Activated naive CD4-positive, alpha-beta T cell treated with anti-CD3 and anti-CD28 coated beads, Interleukin-2, amount 50 U/mL, for 24 hours (primary cell): ENCODE measurements at regions not wholly inside any gene's neighbourhood (a gene's known extent, or its start where the extent isn't known, plus 50 kb on each side); places are given as distances from the start of the nearest gene placed in this dataset.
A peak's percentile ranks its signal among the peaks of the same experiment; 100 is the strongest.

Source experiments
- H3K27ac Mint-ChIP-seq: one replicate; pipeline ENCODE4 v1.8.0; 2021; ENCODE audit warnings: mild to moderate bottlenecking, mixed read lengths
- H3K27me3 Mint-ChIP-seq: one replicate; pipeline ENCODE4 v1.8.0; 2021; ENCODE audit warnings: mixed read lengths
- H3K36me3 Mint-ChIP-seq: one replicate; pipeline ENCODE4 v1.8.0; 2021; ENCODE audit warnings: mixed read lengths
- H3K4me1 Mint-ChIP-seq: one replicate; pipeline ENCODE4 v1.8.0; 2021; ENCODE audit warnings: mixed read lengths
- H3K4me3 Mint-ChIP-seq: one replicate; pipeline ENCODE4 v1.8.0; 2021; ENCODE audit warnings: mild to moderate bottlenecking, mixed read lengths
- H3K9me3 Mint-ChIP-seq: one replicate; pipeline ENCODE4 v1.8.0; 2021; ENCODE audit warnings: mixed read lengths

- Mint-ChIP-seq H3K4me1 (no peaks in the 10 kb centered on the region), H3K27ac (no peak overlapping the region), H3K27me3 (no peaks in the 10 kb centered on the region), H3K36me3 (no peaks in the 10 kb centered on the region), H3K4me3 (no peak overlapping the region), H3K9me3 (no peaks in the 10 kb centered on the region)
These were observed 210.5 kb downstream of the BCAT1 start for GRCh38 chr12:24738441-24738840.

- H3K27ac Mint-ChIP-seq = no peak overlapping the region
- no peak overlapping the region for H3K4me3 Mint-ChIP-seq
- peaks cover 1% of the 10 kb centered on the region for H3K27me3 Mint-ChIP-seq
- H3K36me3 Mint-ChIP-seq = no peaks in the 10 kb centered on the region
- H3K9me3 Mint-ChIP-seq = no peaks in the 10 kb centered on the region
- H3K4me1 Mint-ChIP-seq = peaks cover 4% of the 10 kb centered on the region
These were observed 217.3 kb downstream of the BCAT1 start for GRCh38 chr12:24731596-24731995.

- Mint-ChIP-seq H3K27ac (no peak overlapping the region), H3K4me1 (peaks cover 4% of the 10 kb centered on the region), H3K36me3 (no peaks in the 10 kb centered on the region), H3K9me3 (no peaks in the 10 kb centered on the region), H3K27me3 (peaks cover 1% of the 10 kb centered on the region), H3K4me3 (no peak overlapping the region)
These were observed 218.4 kb downstream of the BCAT1 start for GRCh38 chr12:24730489-24730896.

DNA sequence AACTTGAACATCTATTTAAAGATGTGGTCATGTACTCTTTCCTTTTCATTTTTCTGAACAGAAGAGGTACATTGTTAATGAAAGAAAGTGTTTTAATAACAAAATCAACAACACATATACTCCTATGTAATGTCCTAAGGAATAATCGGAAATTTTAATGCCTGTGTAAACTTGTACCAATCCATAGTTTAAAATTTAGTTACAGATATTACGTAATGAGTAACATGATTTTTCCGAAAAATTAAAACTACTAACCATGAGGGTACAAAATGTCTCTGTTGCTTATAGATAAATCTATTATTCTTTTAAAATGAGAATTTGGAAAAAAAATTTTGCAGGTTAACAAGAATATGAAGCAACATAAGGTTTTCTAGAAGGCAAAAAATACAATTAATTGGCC lies 220.1 kb downstream of the BCAT1 start:
- no peak overlapping the region for H3K4me3 Mint-ChIP-seq
- no peak overlapping the region for H3K27ac Mint-ChIP-seq
- peaks cover 4% of the 10 kb centered on the region for H3K4me1 Mint-ChIP-seq
- no peaks in the 10 kb centered on the region for H3K9me3 Mint-ChIP-seq
- peaks cover 1% of the 10 kb centered on the region for H3K27me3 Mint-ChIP-seq
- no peaks in the 10 kb centered on the region for H3K36me3 Mint-ChIP-seq

GRCh38 chr12:24728366-24728765 lies 220.5 kb downstream of the BCAT1 start:
- Mint-ChIP-seq H3K36me3 (no peaks in the 10 kb centered on the region), H3K27me3 (peaks cover 1% of the 10 kb centered on the region), H3K4me1 (peaks cover 4% of the 10 kb centered on the region), H3K9me3 (no peaks in the 10 kb centered on the region), H3K27ac (no peak overlapping the region), H3K4me3 (no peak overlapping the region)

DNA sequence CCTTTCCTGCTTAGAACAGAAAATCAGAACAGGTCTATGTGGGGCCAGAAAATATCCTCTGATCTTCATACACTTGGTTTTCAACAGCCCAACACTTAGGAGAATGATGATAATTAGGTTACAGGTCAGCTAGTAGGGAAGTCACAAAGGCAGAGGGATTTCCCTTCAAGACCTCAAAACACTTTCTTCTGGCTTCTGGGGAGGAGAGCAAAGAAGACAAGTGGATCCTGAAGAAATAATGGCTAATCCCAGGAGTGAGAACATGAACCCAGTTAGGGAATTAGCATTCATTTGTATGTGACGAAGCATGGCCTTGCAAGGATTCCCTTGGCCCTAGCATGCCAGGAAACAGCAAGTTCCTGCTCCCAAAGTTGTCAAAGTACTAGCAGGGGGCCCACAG lies 223.3 kb downstream of the BCAT1 start:
- no peaks in the 10 kb centered on the region for H3K9me3 Mint-ChIP-seq
- H3K36me3 Mint-ChIP-seq = no peaks in the 10 kb centered on the region
- H3K4me3 Mint-ChIP-seq = no peak overlapping the region
- H3K27me3 Mint-ChIP-seq = peaks cover 1% of the 10 kb centered on the region
- H3K4me1 Mint-ChIP-seq = peaks cover 4% of the 10 kb centered on the region
- H3K27ac Mint-ChIP-seq = no peak overlapping the region

GRCh38 chr12:24724814-24725213 lies 224.1 kb downstream of the BCAT1 start:
- peaks cover 2% of the 10 kb centered on the region for H3K4me1 Mint-ChIP-seq
- H3K4me3 Mint-ChIP-seq = no peak overlapping the region
- peaks cover 1% of the 10 kb centered on the region for H3K27me3 Mint-ChIP-seq
- no peak overlapping the region for H3K27ac Mint-ChIP-seq
- H3K9me3 Mint-ChIP-seq = no peaks in the 10 kb centered on the region
- no peaks in the 10 kb centered on the region for H3K36me3 Mint-ChIP-seq

DNA sequence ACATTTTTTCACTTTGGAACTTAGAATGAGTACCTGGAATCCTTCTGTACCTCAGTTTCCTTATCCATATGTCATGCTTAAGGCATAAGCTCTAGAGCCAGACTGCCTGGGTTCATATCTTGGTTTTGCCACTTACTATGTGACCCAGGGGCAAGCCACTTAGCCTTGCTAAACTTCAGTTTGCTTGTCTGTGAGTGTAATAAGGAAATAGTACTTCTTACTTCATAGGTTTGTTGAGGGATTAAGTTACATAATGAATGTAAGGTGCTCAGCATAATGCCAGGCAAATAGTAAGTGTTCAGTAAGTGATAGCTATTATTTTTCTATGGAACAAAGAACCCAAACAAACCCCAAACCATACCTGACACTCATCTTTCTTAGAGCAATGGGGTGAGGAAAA lies 225.1 kb downstream of the BCAT1 start:
- Mint-ChIP-seq H3K27ac (no peak overlapping the region), H3K4me1 (peaks cover 11% of the 10 kb centered on the region), H3K36me3 (no peaks in the 10 kb centered on the region), H3K4me3 (no peak overlapping the region), H3K27me3 (peaks cover 1% of the 10 kb centered on the region), H3K9me3 (no peaks in the 10 kb centered on the region)

DNA sequence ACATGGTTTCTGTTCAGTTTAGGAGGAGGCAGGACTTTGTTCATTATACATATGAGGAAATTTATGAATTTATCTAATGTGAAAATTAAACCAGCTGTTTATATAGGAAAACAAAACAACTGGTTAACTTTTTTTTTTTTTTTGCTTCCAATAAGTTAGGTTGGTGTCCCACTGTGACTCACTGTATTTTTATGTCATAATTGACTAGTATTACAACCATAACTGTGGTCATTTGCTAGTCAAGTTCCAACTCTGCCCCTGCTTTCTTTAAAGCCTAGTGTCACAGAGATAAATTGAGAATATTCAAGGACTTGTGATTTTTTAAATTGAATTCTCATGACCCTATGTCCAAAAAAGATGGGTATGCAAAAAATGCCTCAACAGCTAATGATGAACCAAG lies 227.7 kb downstream of the BCAT1 start:
- Mint-ChIP-seq H3K4me1 (peaks cover 15% of the 10 kb centered on the region), H3K27me3 (no peaks in the 10 kb centered on the region), H3K27ac (no peak overlapping the region), H3K9me3 (no peaks in the 10 kb centered on the region), H3K4me3 (no peak overlapping the region), H3K36me3 (no peaks in the 10 kb centered on the region)

DNA sequence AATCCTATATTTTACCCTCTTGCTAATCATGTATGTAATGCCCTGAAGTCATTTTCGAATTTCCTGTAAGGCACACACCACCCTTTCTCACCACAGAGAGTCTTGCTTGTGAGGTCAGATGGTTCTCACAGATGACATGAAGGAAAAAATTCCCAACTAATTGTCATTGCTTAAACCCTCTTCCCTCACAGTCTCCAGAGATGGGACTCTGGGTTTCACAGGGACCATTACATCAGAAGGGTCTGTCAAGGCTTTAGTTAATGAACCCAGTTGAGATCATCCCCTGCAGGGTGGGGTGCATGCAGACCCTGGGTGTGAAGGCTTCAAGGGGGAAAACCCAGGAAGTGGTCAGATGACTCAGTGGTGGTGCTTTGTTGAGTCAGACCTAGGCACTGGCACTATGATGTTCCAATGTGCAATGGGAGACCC lies 229.6 kb downstream of the BCAT1 start:
- Mint-ChIP-seq H3K27ac (no peak overlapping the region), H3K9me3 (no peaks in the 10 kb centered on the region), H3K27me3 (no peaks in the 10 kb centered on the region), H3K4me1 (peaks cover 15% of the 10 kb centered on the region), H3K4me3 (no peak overlapping the region), H3K36me3 (no peaks in the 10 kb centered on the region)

- H3K27ac Mint-ChIP-seq = peak overlapping the region; percentile 36
- H3K4me1 Mint-ChIP-seq = peaks cover 15% of the 10 kb centered on the region
- H3K4me3 Mint-ChIP-seq = no peak overlapping the region
- no peaks in the 10 kb centered on the region for H3K27me3 Mint-ChIP-seq
- H3K9me3 Mint-ChIP-seq = no peaks in the 10 kb centered on the region
- H3K36me3 Mint-ChIP-seq = no peaks in the 10 kb centered on the region
These were observed 230.3 kb downstream of the BCAT1 start for GRCh38 chr12:24718617-24719016.

DNA sequence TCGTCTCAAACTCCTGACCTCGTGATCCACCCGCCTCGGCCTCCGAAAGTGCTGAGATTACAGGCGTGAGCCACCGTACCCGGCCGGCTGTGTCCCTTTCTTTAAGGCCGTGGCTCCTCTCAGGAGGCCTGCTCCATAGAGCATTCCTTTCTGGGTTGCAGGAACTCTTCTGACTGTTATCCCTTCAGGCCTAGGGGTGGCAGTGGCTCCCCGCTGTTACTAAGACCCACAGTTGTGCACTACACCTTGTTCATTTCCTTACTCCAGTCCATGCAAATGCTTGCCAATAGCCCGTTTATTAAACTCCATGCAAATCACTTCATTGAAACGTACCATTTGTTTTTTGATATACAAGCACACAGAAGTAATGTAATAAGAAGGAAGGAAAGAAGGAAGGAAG lies 234.7 kb downstream of the BCAT1 start:
- no peak overlapping the region for H3K4me3 Mint-ChIP-seq
- H3K9me3 Mint-ChIP-seq = no peaks in the 10 kb centered on the region
- H3K36me3 Mint-ChIP-seq = no peaks in the 10 kb centered on the region
- no peak overlapping the region for H3K27ac Mint-ChIP-seq
- H3K27me3 Mint-ChIP-seq = no peaks in the 10 kb centered on the region
- peaks cover 8% of the 10 kb centered on the region for H3K4me1 Mint-ChIP-seq

DNA sequence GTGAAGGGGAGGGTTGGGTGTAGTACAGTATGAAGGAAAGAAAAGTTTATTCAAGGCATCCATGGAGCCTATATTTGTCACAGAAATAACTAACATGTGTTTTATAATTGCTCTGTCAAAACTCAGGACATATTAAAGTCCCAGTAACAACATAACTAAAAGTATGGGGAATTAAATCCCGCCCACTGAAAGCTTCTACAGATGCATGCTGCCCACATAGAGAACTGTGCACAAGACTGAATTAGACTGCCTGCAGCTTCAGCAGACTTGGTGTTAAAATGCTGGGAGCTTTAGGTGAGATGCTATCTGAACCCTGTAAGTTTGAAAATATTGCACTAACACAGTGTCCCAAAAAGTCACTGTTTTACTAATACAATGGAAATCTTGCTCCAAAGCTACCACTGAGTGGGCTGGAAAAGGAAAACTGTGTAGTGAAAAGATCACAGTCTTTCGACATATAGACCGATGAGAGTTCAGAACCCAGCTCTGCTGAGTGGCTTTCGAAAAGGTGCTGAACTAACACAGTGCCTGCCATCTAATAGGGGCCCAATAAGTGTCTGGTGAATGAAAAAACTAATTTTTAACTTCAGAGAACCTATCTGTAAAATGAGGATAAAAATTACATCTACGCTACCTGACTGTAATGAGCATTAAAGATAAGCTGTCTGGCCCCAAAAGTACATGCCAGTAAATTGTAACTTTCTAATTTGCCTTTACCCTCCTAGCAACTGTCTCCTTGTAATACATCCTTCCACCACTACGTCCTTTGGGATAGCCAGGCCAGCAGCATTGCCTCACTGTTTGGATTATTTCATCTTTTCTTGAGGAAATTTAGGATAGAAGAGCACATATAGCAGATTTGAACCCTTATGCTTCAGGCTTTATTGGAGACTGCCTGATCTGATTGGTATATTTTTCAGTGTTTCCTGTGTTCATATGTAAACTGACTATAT lies 237.6 kb downstream of the BCAT1 start:
- Mint-ChIP-seq H3K27me3 (no peaks in the 10 kb centered on the region), H3K27ac (no peak overlapping the region), H3K4me1 (no peaks in the 10 kb centered on the region), H3K36me3 (no peaks in the 10 kb centered on the region), H3K4me3 (no peak overlapping the region), H3K9me3 (no peaks in the 10 kb centered on the region)

- no peaks in the 10 kb centered on the region for H3K27me3 Mint-ChIP-seq
- peaks cover 8% of the 10 kb centered on the region for H3K9me3 Mint-ChIP-seq
These were observed 239.7 kb downstream of the BCAT1 start for GRCh38 chr12:24709216-24709615.

DNA sequence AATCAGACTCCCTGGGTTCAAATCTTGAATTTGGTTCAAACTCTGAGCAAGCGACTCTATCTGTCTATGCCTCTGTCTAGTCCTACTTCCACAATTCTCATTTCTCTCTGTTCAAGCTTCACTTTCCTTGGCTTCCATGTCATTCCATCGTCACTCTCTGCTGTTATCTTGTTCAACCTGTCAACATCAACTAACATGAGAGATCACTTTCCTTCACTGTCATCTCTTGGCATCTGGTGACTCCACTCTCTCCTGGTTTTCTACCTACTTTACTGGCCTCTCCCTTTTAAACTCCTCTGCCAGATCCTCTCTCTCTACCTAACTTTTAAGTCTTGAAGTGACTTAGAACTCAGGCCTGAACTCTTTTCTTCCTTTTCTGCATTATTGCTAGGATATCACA lies 240.2 kb downstream of the BCAT1 start:
- peaks cover 5% of the 10 kb centered on the region for H3K4me1 Mint-ChIP-seq
- no peaks in the 10 kb centered on the region for H3K27me3 Mint-ChIP-seq
- H3K36me3 Mint-ChIP-seq = no peaks in the 10 kb centered on the region
- no peak overlapping the region for H3K27ac Mint-ChIP-seq
- H3K9me3 Mint-ChIP-seq = peaks cover 8% of the 10 kb centered on the region
- no peak overlapping the region for H3K4me3 Mint-ChIP-seq

More at GRCh38 chr12:24709216-24709615, 239.7 kb downstream of the BCAT1 start:
- no peaks in the 10 kb centered on the region for H3K36me3 Mint-ChIP-seq
- no peak overlapping the region for H3K4me3 Mint-ChIP-seq
- H3K27ac Mint-ChIP-seq = no peak overlapping the region
- peaks cover 5% of the 10 kb centered on the region for H3K4me1 Mint-ChIP-seq

- Mint-ChIP-seq H3K27me3 (no peaks in the 10 kb centered on the region), H3K4me3 (no peak overlapping the region), H3K4me1 (peaks cover 5% of the 10 kb centered on the region), H3K36me3 (no peaks in the 10 kb centered on the region), H3K27ac (no peak overlapping the region), H3K9me3 (peaks cover 8% of the 10 kb centered on the region)
These were observed 240.9 kb downstream of the BCAT1 start for GRCh38 chr12:24708043-24708442.
